ENCODE measurements at regions not wholly inside any gene's neighbourhood (a gene's known extent, or its start where the extent isn't known, plus 50 kb on each side); places are given as distances from the start of the nearest gene placed in this dataset.

GRCh38 chr6:139500977-139501376 is 126.5 kb upstream of the CITED2 start:
- TF ChIP-seq, protein P1, sequence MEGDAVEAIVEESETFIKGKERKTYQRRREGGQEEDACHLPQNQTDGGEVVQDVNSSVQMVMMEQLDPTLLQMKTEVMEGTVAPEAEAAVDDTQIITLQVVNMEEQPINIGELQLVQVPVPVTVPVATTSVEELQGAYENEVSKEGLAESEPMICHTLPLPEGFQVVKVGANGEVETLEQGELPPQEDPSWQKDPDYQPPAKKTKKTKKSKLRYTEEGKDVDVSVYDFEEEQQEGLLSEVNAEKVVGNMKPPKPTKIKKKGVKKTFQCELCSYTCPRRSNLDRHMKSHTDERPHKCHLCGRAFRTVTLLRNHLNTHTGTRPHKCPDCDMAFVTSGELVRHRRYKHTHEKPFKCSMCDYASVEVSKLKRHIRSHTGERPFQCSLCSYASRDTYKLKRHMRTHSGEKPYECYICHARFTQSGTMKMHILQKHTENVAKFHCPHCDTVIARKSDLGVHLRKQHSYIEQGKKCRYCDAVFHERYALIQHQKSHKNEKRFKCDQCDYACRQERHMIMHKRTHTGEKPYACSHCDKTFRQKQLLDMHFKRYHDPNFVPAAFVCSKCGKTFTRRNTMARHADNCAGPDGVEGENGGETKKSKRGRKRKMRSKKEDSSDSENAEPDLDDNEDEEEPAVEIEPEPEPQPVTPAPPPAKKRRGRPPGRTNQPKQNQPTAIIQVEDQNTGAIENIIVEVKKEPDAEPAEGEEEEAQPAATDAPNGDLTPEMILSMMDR (IDR thresholded peaks at IDR 0.05; ENCODE audit: extremely low read depth, insufficient read depth, missing control alignments) = no peak
- no peak for DNase-seq (ENCODE audit: low spot score)
- in situ Hi-C loops (cut with MboI; ENCODE audit: low pct_unique_long_range_greater_than_20kb, low sequenced_read_pairs, unreplicated experiment) = no loop called here

- TF ChIP-seq, protein P1 (IDR thresholded peaks at IDR 0.05; ENCODE audit: extremely low read depth, insufficient read depth, missing control alignments) = no peak
- in situ Hi-C loops (cut with MboI; ENCODE audit: low pct_unique_long_range_greater_than_20kb, low sequenced_read_pairs, unreplicated experiment) = no loop called here
- no peak for DNase-seq (ENCODE audit: low spot score)
These were observed 124.3 kb upstream of the CITED2 start for GRCh38 chr6:139498715-139499114.

DNA sequence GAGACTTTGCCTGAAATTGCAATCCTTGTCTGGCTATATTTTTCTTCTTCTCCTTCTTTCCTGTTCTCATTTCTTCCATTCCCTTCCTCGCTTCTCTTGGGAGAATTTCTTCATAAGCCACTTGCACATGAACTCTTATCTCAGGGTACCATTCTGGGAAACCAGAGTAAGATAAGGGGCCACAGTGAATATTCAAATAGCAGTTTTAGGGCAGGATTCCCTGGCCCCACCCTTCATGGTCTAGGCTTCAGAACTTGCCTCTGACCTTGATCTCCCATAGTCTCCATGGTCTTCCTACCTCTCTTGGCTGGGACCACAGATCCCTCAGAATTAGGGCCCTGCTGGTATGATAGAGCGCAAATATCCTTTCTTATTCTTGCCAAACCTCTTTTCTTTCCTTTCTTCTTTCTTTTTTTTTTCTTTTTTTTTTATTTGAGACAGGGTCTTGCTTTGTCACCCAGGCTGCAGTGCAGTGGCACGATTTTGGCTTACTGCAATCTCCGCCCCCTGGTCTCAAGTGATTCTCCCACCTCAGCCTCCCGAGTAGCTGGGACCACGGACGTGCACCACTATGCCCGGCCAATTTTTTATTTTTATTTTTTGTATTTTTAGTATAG is 123.0 kb upstream of the CITED2 start:
- in situ Hi-C loops (cut with MboI; ENCODE audit: low pct_unique_long_range_greater_than_20kb, low sequenced_read_pairs, unreplicated experiment) = no loop called here
- DNase-seq (ENCODE audit: low spot score) = no peak
- TF ChIP-seq, protein P1 (IDR thresholded peaks at IDR 0.05; ENCODE audit: extremely low read depth, insufficient read depth, missing control alignments) = no peak

DNA sequence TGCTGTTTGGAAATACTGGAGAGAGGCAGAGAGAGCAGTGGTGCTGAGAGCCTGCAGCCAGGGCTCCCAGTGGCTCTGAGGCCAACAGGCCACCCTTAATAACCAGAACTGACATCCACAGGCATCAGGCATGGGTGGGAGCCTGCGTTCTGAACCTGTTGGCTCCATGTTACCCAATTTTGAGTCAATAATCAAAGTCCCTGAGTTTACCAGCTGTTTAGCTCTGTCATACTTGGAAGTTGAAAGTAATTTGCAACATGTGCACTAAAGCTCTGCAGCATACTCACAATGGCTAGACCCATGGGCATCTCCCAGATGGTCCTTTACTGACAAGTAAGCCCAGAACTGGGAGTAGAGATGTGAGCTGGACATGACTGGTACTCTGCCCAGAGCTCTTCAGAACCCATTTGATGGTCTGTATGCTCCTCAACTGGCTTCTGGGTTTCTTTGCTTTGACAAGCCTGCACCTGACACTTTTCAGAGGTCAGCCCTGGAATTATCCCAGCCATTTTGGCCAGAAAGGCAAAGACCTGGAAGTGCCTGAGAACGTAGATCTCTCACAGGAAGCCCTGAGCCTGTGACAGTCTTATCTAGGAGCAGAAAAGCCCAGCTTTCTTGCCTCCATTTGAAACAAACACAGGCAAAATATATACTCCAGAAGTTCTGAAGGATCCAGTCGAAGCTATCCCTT is 122.4 kb upstream of the CITED2 start:
- TF ChIP-seq, protein P1 (IDR thresholded peaks at IDR 0.05; ENCODE audit: extremely low read depth, insufficient read depth, missing control alignments) = no peak
- in situ Hi-C loops (cut with MboI; ENCODE audit: low pct_unique_long_range_greater_than_20kb, low sequenced_read_pairs, unreplicated experiment) = no loop called here
- no peak for DNase-seq (ENCODE audit: low spot score)

DNA sequence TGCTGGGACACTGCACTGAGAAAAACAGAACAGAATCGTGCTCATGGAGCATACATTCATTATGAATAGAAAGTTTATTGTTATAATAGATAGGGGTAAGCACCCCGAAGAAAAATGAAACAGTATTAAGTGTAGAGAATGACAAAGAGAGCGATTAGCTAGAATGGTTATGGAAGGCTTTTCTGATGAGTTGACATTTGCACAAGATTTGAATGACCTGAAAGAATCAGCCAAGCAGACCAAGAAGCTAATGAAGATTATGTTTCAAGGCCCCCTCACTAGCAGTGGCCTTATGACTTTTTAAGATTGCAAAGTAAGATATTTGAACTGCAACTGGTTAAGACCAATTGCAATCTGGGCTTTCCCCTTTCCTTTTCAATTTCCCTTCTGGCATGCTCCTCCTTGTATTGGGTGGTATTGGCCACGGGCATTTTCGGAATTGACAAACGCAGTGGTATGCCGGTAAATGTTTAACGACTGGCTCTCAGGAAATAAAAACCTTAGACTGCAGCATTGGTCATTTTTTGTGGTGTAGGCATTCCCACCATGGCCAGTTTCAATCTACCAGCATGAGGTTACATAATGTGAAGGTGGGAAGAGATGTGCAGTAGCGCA is 120.0 kb upstream of the CITED2 start:
- TF ChIP-seq, protein P1 (IDR thresholded peaks at IDR 0.05; ENCODE audit: extremely low read depth, insufficient read depth, missing control alignments) = no peak
- DNase-seq (ENCODE audit: low spot score) = no peak
- in situ Hi-C loops (cut with MboI; ENCODE audit: low pct_unique_long_range_greater_than_20kb, low sequenced_read_pairs, unreplicated experiment) = no loop called here

GRCh38 chr6:139490482-139490881 is 116.0 kb upstream of the CITED2 start:
- TF ChIP-seq, protein P1 (IDR thresholded peaks at IDR 0.05; ENCODE audit: extremely low read depth, insufficient read depth, missing control alignments) = no peak
- in situ Hi-C loops (cut with MboI; ENCODE audit: low pct_unique_long_range_greater_than_20kb, low sequenced_read_pairs, unreplicated experiment) = no loop called here
- no peak for DNase-seq (ENCODE audit: low spot score)
